ENCODE measurements at regions not wholly inside any gene's neighbourhood (a gene's known extent, or its start where the extent isn't known, plus 50 kb on each side); places are given as distances from the start of the nearest gene placed in this dataset.

DNA sequence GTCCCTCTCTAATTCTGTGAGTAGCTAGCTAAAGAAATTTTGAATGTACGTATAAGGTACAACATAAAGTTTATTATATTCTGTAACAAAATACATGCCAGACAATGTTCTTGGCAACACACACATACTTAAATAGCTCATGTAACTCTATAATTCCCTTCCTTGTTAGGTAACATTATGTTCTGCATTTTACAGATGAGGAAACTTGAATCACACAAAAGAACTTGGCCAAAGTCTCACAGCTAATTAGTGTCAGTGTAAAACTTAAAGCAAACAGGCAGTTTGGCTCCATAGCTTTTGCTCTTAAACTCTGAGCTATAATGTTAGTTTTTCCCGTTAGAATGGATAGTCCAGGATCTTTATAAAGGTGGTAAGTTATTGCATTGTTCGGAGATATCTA is 1091.8 kb upstream of the SLIT2 start:
- TF ChIP-seq EZH2 (IDR thresholded peaks at IDR 0.05; ENCODE audit: borderline replicate concordance, low read depth, low read length, poor library complexity, severe bottlenecking) (no peak), CTCF (conservative IDR thresholded peaks at IDR 0.05; ENCODE audit: low read depth, low read length) (no peak)
